Central memory CD4-positive, alpha-beta T cell (primary cell): ENCODE measurements at regions not wholly inside any gene's neighbourhood (a gene's known extent, or its start where the extent isn't known, plus 50 kb on each side); places are given as distances from the start of the nearest gene placed in this dataset.
"Not testable (repeated sequence)": the region's sequence is repeated elsewhere in the genome, so short reads cannot be mapped to it uniquely, and the experiment has no call there.

Source experiments
- DNase-seq: peaks from one replicate; pipeline ENCODE4 v3.0.0; 2022

- no peak for DNase-seq
Measured at GRCh38 chr18:77329651-77330050, 80.0 kb downstream of the GALR1 start.

GRCh38 chr18:77334876-77335275 lies 85.2 kb downstream of the GALR1 start:
- no peak for DNase-seq

GRCh38 chr18:77337604-77338003 lies 88.0 kb downstream of the GALR1 start:
- no peak for DNase-seq

- no peak for DNase-seq
Measured at GRCh38 chr18:77339093-77339492, 89.4 kb downstream of the GALR1 start.

- DNase-seq: no peak
Measured at GRCh38 chr18:77339623-77340022, 90.0 kb downstream of the GALR1 start.

- DNase-seq: no peak
Measured at GRCh38 chr18:77340815-77341214, 91.2 kb downstream of the GALR1 start.

GRCh38 chr18:77341527-77342325 lies 92.1 kb downstream of the GALR1 start:
- DNase-seq: no peak

GRCh38 chr18:77342736-77343135 lies 93.1 kb downstream of the GALR1 start:
- no peak for DNase-seq

GRCh38 chr18:77343846-77344510 lies 94.3 kb downstream of the GALR1 start:
- no peak for DNase-seq

- no peak for DNase-seq
Measured at GRCh38 chr18:77344786-77345500, 95.3 kb downstream of the GALR1 start.

- no peak for DNase-seq
Measured at GRCh38 chr18:77346208-77346810, 96.7 kb downstream of the GALR1 start.

- not testable (repeated sequence) for DNase-seq
Measured at GRCh38 chr18:77353349-77353748, 103.7 kb downstream of the GALR1 start.

GRCh38 chr18:77359561-77360314 lies 110.1 kb downstream of the GALR1 start:
- no peak for DNase-seq

- no peak for DNase-seq
Measured at GRCh38 chr18:77360315-77361190, 110.9 kb downstream of the GALR1 start.

GRCh38 chr18:77361382-77361781 lies 111.7 kb downstream of the GALR1 start:
- no peak for DNase-seq

- DNase-seq: no peak
Measured at GRCh38 chr18:77365667-77366066, 116.0 kb downstream of the GALR1 start.

- DNase-seq: no peak
Measured at GRCh38 chr18:77366067-77366719, 116.5 kb downstream of the GALR1 start.

- no peak for DNase-seq
Measured at GRCh38 chr18:77366720-77367641, 117.3 kb downstream of the GALR1 start.

- DNase-seq: no peak
Measured at GRCh38 chr18:77369644-77370043, 120.0 kb downstream of the GALR1 start.
